Esophagus muscularis mucosa (tissue), 4 donors: ENCODE measurements at regions not wholly inside any gene's neighbourhood (a gene's known extent, or its start where the extent isn't known, plus 50 kb on each side); places are given as distances from the start of the nearest gene placed in this dataset.
"Not testable (repeated sequence)": the region's sequence is repeated elsewhere in the genome, so short reads cannot be mapped to it uniquely, and the experiment has no call there.

Source experiments
- DNase-seq: peaks from one replicate; pipeline ENCODE4 v3.0.0-alpha.2; 2017; ENCODE audit errors: extremely low spot score
- H3K27ac ChIP-seq, 4 donors: fragments of 200-600 bp; sonication (generic); replicated peaks in 1 of 4; 1 replicate in 3 of 4; 2 replicates in 1 of 4; pipeline ENCODE4 v1.5.1; 2016 to 2019; ENCODE audit warnings: mild to moderate bottlenecking in 1 of 4
- H3K27me3 ChIP-seq, 4 donors: fragments of 200-600 bp; sonication (generic); one replicate each; pipeline versions ENCODE4 v1.5.1 to v1.6.0; 2016 to 2019
- H3K36me3 ChIP-seq, 4 donors: fragments of 200-600 bp; sonication (generic); one replicate each; pipeline ENCODE4 v1.5.1; 2016 to 2019
- H3K4me1 ChIP-seq, 4 donors: fragments of 200-600 bp; sonication (generic); one replicate each; pipeline ENCODE4 v1.5.1; 2016 to 2019
- H3K4me3 ChIP-seq, 4 donors: fragments of 200-600 bp; sonication (generic); 1 replicate in 2 of 4; 2 replicates in 2 of 4; pipeline ENCODE4 v1.5.1; 2016 to 2019; ENCODE audit warnings: mild to moderate bottlenecking in 4 of 4, moderate library complexity in 1 of 4
- H3K9me3 ChIP-seq, 4 donors: fragments of 200-600 bp; sonication (generic); 1 replicate in 3 of 4; 2 replicates in 1 of 4; pipeline ENCODE4 v1.5.1; 2016 to 2019
- EP300 ChIP-seq: sonication (generic); formaldehyde crosslinking; IDR thresholded peaks from one replicate; pipeline ENCODE4 v1.6.1; 2017; ENCODE audit warnings: antibody characterized with exemption
- POLR2A ChIP-seq: fragments of 450-650 bp; IDR thresholded peaks from one replicate; pipeline ENCODE4 v1.6.1; 2017; ENCODE audit warnings: antibody characterized with exemption, moderate library complexity, mild to moderate bottlenecking, low read depth
- POLR2AphosphoS5 ChIP-seq, 2 donors: sonication (generic); formaldehyde crosslinking; IDR thresholded peaks; one replicate each; pipeline ENCODE4 v1.6.1; 2017; ENCODE audit warnings: antibody characterized with exemption in 2 of 2
- WGBS: methylation state at CpG from one replicate; pipeline ENCODE4 v1.1.5; 2018; 5-methylcytosine and 5-hydroxymethylcytosine counted together
- intact Hi-C: fragments of 100-400 bp; cut with DNase I; formaldehyde crosslinking; loops from one replicate; pipeline ENCODE4 v1.15.1; 2023
- TF ChIP-seq, protein P1 (sequence below), 3 experiments: fragments of 200-600 bp in 2 of 3; fragments of 450-650 bp in 1 of 3; sonication (generic) in 2 of 3; IDR thresholded peaks; one replicate each; pipeline ENCODE4 v1.5.1; 2017 to 2019; ENCODE audit warnings: antibody characterized with exemption in 3 of 3, mild to moderate bottlenecking in 2 of 3, moderate library complexity in 1 of 3

DNA sequence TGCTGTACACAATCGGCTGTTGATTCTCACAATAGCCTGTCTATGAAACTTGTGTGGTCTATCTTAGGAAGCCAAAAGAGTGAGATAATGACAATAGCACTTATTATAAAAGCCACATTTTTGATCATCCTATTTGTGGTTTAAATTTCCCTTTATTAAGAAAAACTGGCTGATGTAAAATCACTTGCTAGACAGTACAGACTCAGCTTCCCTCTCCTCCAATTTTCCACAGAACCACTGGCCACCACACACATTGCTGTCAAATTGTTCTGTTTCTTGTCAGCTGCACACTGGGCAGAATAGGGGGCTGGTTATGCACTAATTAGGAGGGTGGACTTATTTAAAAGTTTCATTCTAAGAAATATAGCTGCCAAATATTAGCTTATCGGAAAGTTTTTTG is 425.9 kb downstream of the EPHA3 start:
- H3K27me3 ChIP-seq, result no peaks in the 10 kb centered on the region
- no peak overlapping the region for H3K27ac ChIP-seq
- WGBS, result 76% methylated on average over 2 of the region's 2 CpGs
- intact Hi-C loops, result no loop called here
- no peaks in the 10 kb centered on the region for H3K9me3 ChIP-seq
- H3K4me3 ChIP-seq, result no peak overlapping the region
- TF ChIP-seq EP300 (no peak), POLR2AphosphoS5 (IDR thresholded peaks at IDR 0.05) (no peak), POLR2A (no peak)
- TF ChIP-seq, protein P1, sequence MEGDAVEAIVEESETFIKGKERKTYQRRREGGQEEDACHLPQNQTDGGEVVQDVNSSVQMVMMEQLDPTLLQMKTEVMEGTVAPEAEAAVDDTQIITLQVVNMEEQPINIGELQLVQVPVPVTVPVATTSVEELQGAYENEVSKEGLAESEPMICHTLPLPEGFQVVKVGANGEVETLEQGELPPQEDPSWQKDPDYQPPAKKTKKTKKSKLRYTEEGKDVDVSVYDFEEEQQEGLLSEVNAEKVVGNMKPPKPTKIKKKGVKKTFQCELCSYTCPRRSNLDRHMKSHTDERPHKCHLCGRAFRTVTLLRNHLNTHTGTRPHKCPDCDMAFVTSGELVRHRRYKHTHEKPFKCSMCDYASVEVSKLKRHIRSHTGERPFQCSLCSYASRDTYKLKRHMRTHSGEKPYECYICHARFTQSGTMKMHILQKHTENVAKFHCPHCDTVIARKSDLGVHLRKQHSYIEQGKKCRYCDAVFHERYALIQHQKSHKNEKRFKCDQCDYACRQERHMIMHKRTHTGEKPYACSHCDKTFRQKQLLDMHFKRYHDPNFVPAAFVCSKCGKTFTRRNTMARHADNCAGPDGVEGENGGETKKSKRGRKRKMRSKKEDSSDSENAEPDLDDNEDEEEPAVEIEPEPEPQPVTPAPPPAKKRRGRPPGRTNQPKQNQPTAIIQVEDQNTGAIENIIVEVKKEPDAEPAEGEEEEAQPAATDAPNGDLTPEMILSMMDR (IDR thresholded peaks at IDR 0.05), result no peak
- no peaks in the 10 kb centered on the region for H3K36me3 ChIP-seq
- DNase-seq, result no peak
- H3K4me1 ChIP-seq, result no peaks in the 10 kb centered on the region

DNA sequence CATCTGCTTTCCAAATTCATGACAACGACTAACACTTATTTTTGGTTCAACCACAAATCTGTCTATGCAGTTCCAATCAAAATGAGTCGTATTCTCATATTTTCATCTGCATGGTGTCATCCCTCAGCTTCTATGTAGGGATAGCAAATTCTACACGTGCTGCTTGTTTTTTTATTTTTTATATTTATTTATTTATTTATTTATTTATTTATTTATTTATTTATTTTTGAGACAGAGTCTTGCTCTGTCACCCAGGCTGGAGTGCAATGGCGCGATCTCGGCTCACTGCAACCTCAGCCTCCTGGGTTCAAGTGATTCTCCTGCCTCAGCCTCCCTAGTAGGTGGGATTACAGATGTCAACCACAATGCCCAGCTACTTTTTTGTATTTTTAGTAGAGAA is 447.2 kb downstream of the EPHA3 start:
- H3K27ac ChIP-seq, intact Hi-C loops, H3K36me3 ChIP-seq, DNase-seq, H3K27me3 ChIP-seq, H3K4me3 ChIP-seq, H3K4me1 ChIP-seq, H3K9me3 ChIP-seq: not testable (repeated sequence)
- 81% methylated on average over 6 of the region's 6 CpGs for WGBS

DNA sequence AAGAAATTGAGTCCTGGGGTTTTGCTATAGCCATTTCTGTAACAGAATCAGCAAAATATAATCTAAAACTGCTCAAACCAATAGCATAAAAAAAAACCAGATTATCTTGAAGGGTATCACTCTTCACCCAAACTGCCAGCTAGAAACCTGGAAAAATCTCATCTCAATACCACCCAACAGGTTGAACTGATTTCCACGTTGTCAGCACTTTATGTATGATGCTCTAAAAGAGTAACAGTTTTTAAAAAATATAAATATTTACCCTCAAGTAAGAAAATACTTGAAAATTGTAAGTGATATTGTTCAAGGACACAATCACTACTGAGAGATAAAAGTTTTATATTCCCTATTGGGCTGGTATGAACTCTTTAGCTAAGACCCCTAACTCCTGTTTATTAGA is 451.3 kb downstream of the EPHA3 start:
- H3K4me1 ChIP-seq, result no peaks in the 10 kb centered on the region
- no peak overlapping the region for H3K4me3 ChIP-seq
- H3K27ac ChIP-seq, result no peak overlapping the region
- no peaks in the 10 kb centered on the region for H3K36me3 ChIP-seq
- TF ChIP-seq POLR2AphosphoS5 (IDR thresholded peaks at IDR 0.05), result no peak
- TF ChIP-seq EP300, result no peak
- TF ChIP-seq, protein P1 (IDR thresholded peaks at IDR 0.05), result no peak
- 70% methylated on average over 1 of the region's 1 CpG for WGBS
- H3K27me3 ChIP-seq, result no peaks in the 10 kb centered on the region
- intact Hi-C loops, result no loop called here
- H3K9me3 ChIP-seq, result peaks cover 0 to 4% (median 0%) of the 10 kb centered on the region in 4 donors
- no peak for DNase-seq

DNA sequence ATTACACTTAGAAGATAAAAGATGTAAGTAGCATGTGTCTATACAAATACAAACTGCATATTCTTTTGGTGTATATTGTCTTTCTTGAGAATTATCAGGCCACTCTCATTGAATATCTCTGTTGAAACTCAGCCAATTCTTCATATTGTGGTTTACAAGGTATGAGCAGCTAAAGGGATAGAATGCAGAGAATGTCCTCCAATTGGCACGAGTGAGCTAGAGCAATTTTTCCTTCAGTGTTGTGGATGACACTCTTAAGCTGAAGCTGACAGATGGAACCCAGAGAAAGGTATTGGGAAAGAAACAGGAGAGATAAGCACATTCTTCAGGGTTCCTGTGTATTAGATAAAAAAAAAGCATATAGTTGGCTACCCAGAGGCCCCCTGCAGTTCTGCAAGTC is 453.1 kb downstream of the EPHA3 start:
- H3K4me1 ChIP-seq, result no peaks in the 10 kb centered on the region
- H3K27ac ChIP-seq, result no peak overlapping the region
- H3K27me3 ChIP-seq, result no peaks in the 10 kb centered on the region
- TF ChIP-seq, protein P1 (IDR thresholded peaks at IDR 0.05), result no peak
- TF ChIP-seq POLR2A, result no peak
- no peak for TF ChIP-seq POLR2AphosphoS5 (IDR thresholded peaks at IDR 0.05)
- no peak for TF ChIP-seq EP300
- H3K4me3 ChIP-seq, result no peak overlapping the region
- 27% methylated on average over 1 of the region's 1 CpG for WGBS
- H3K9me3 ChIP-seq, result peaks cover 0 to 11% (median 4%) of the 10 kb centered on the region in 4 donors
- no peaks in the 10 kb centered on the region for H3K36me3 ChIP-seq
- no peak for DNase-seq
- intact Hi-C loops, result no loop called here

DNA sequence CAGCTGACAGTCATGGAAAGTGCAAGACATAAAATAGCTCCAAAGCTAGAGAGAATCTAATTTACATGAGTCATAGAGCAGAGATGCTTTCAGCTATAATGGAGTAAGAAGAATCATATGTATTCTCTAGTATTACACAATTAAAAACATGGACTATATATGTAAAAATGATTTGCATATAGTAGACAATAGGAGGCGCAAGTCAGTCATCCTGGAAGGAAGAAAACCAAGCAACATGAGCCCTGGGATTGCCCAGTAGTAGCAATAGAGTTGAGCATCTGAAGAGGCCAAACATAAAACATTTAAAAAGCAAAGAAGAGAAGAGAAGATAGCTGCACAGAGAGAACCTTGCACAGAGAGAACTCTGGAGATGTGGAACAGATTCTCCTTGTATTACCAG is 455.0 kb downstream of the EPHA3 start:
- DNase-seq, result no peak
- H3K9me3 ChIP-seq, result peaks cover 0 to 17% (median 8%) of the 10 kb centered on the region in 4 donors
- intact Hi-C loops, result no loop called here
- H3K4me3 ChIP-seq, result no peak overlapping the region
- TF ChIP-seq, protein P1 (IDR thresholded peaks at IDR 0.05), result no peak
- TF ChIP-seq POLR2AphosphoS5 (IDR thresholded peaks at IDR 0.05) (no peak), EP300 (no peak), POLR2A (no peak)
- WGBS, result 100% methylated on average over 1 of the region's 1 CpG
- H3K27ac ChIP-seq, result no peak overlapping the region
- no peaks in the 10 kb centered on the region for H3K27me3 ChIP-seq
- no peaks in the 10 kb centered on the region for H3K36me3 ChIP-seq
- no peaks in the 10 kb centered on the region for H3K4me1 ChIP-seq
